ENCODE measurements at regions not wholly inside any gene's neighbourhood (a gene's known extent, or its start where the extent isn't known, plus 50 kb on each side); places are given as distances from the start of the nearest gene placed in this dataset.
A peak's percentile ranks its signal among the peaks of the same experiment; 100 is the strongest.

GRCh38 chr5:34587355-34588241 lies 68.5 kb upstream of the RAI14 start (continued):
- TF ChIP-seq TSHZ1 (CRISPR knock-in tag; IDR thresholded peaks at IDR 0.05), result no peak
- no peak for TF ChIP-seq ZNF140 (CRISPR knock-in tag; IDR thresholded peaks at IDR 0.05)
- no peak for TF ChIP-seq SRSF7 (optimal IDR thresholded peaks at IDR 0.05; ENCODE audit: low read depth, low read length)
- TF ChIP-seq TCF7L2 (IDR thresholded peaks at IDR 0.05; ENCODE audit: low read depth, low read length), result no peak
- peak; percentile 70 for TF ChIP-seq NFIC (IDR thresholded peaks at IDR 0.05)
- no peak for TF ChIP-seq ZNF584 (CRISPR knock-in tag; IDR thresholded peaks at IDR 0.05; ENCODE audit: low read depth)
- peak; percentile 86; the same call in 1 of the 2 replicates for TF ChIP-seq ZBTB26 (CRISPR knock-in tag; IDR thresholded peaks at IDR 0.05)
- peak; percentile 94; the same call in 1 of the 2 replicates for TF ChIP-seq NBN (IDR thresholded peaks at IDR 0.05; ENCODE audit: low read depth)
- no peak for TF ChIP-seq PTTG1 (tag; IDR thresholded peaks at IDR 0.05; ENCODE audit: low read depth)
- TF ChIP-seq ZNF77 (CRISPR knock-in tag; IDR thresholded peaks at IDR 0.05), result no peak
- TF ChIP-seq THAP12 (CRISPR knock-in tag; IDR thresholded peaks at IDR 0.05), result no peak
- TF ChIP-seq MAX (CRISPR knock-in tag; IDR thresholded peaks at IDR 0.05), result no peak
- TF ChIP-seq MAFK (IDR thresholded peaks at IDR 0.05; ENCODE audit: low read length), result peak; percentile 96
- no peak for TF ChIP-seq RBM39 (optimal IDR thresholded peaks at IDR 0.05; ENCODE audit: low read depth, low read length)
- no peak for TF ChIP-seq BCL6 (CRISPR knock-in tag; IDR thresholded peaks at IDR 0.05)
- TF ChIP-seq RAD21 (CRISPR knock-in tag; conservative IDR thresholded peaks at IDR 0.05 in 1 of 2, IDR thresholded peaks at IDR 0.05 in 1 of 2), result peak; percentile 13 to 34; a peak in 2 of 4 replicates
- TF ChIP-seq NFXL1 (CRISPR knock-in tag; IDR thresholded peaks at IDR 0.05), result no peak

All from K562 (cell line).